WERI-Rb-1 (cell line): ENCODE measurements at regions not wholly inside any gene's neighbourhood (a gene's known extent, or its start where the extent isn't known, plus 50 kb on each side); places are given as distances from the start of the nearest gene placed in this dataset.

Source experiments
- DNase-seq: peaks from one replicate; pipeline ENCODE4 v3.0.0-alpha.2; 2020
- H3K27ac ChIP-seq: fragments of 250-450 bp; sonication (Bioruptor Pico); 2 replicates; pipeline ENCODE4 v1.5.1; 2020; ENCODE audit warnings: mild to moderate bottlenecking, moderate library complexity
- H3K27me3 ChIP-seq: fragments of 250-450 bp; sonication (Bioruptor Pico); 2 replicates; pipeline ENCODE4 v1.5.1; 2021; ENCODE audit warnings: mild to moderate bottlenecking, low read depth, moderate library complexity; ENCODE audit not compliant: insufficient read depth, severe bottlenecking
- H3K36me3 ChIP-seq: fragments of 250-450 bp; sonication (Bioruptor Pico); 2 replicates; pipeline ENCODE4 v1.5.1; 2020; ENCODE audit warnings: mild to moderate bottlenecking, moderate library complexity
- H3K4me3 ChIP-seq: 2 replicates; pipeline ENCODE4 v1.5.1; 2011; ENCODE audit warnings: low read depth, mild to moderate bottlenecking, control low read depth, low read length
- H3K9me3 ChIP-seq: fragments of 250-450 bp; sonication (Bioruptor Pico); 2 replicates; pipeline ENCODE4 v1.5.1; 2021; ENCODE audit warnings: mild to moderate bottlenecking, moderate library complexity; ENCODE audit not compliant: severe bottlenecking
- TF ChIP-seq, protein P1 (sequence below): IDR thresholded peaks from 2 replicates; pipeline ENCODE4 v1.5.1; 2011; ENCODE audit warnings: low read depth, mild to moderate bottlenecking, control low read depth, inconsistent platforms, low read length

GRCh38 chrX:139186991-139187390, 343.5 kb upstream of the F9 start:
- DNase-seq = no peak
- peaks cover 27% of the 10 kb centered on the region for H3K27me3 ChIP-seq
- TF ChIP-seq, protein P1, sequence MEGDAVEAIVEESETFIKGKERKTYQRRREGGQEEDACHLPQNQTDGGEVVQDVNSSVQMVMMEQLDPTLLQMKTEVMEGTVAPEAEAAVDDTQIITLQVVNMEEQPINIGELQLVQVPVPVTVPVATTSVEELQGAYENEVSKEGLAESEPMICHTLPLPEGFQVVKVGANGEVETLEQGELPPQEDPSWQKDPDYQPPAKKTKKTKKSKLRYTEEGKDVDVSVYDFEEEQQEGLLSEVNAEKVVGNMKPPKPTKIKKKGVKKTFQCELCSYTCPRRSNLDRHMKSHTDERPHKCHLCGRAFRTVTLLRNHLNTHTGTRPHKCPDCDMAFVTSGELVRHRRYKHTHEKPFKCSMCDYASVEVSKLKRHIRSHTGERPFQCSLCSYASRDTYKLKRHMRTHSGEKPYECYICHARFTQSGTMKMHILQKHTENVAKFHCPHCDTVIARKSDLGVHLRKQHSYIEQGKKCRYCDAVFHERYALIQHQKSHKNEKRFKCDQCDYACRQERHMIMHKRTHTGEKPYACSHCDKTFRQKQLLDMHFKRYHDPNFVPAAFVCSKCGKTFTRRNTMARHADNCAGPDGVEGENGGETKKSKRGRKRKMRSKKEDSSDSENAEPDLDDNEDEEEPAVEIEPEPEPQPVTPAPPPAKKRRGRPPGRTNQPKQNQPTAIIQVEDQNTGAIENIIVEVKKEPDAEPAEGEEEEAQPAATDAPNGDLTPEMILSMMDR = no peak
- H3K9me3 ChIP-seq = no peaks in the 10 kb centered on the region
- no peaks in the 10 kb centered on the region for H3K36me3 ChIP-seq
- no peak overlapping the region for H3K27ac ChIP-seq
- no peak overlapping the region for H3K4me3 ChIP-seq

- no peak for DNase-seq
- Histone ChIP-seq H3K27me3 (peaks cover 18% of the 10 kb centered on the region), H3K9me3 (no peaks in the 10 kb centered on the region), H3K36me3 (no peaks in the 10 kb centered on the region), H3K27ac (no peak overlapping the region), H3K4me3 (no peak overlapping the region)
- TF ChIP-seq, protein P1 = no peak
These were observed 350.9 kb upstream of the F9 start for GRCh38 chrX:139179592-139179991.

- no peaks in the 10 kb centered on the region for H3K36me3 ChIP-seq
- H3K4me3 ChIP-seq = no peak overlapping the region
- no peaks in the 10 kb centered on the region for H3K9me3 ChIP-seq
- H3K27me3 ChIP-seq = peaks cover 18% of the 10 kb centered on the region
- DNase-seq = no peak
- TF ChIP-seq, protein P1 = no peak
- H3K27ac ChIP-seq = no peak overlapping the region
These were observed 351.6 kb upstream of the F9 start for GRCh38 chrX:139178980-139179379.

- H3K9me3 ChIP-seq = no peaks in the 10 kb centered on the region
- no peak overlapping the region for H3K4me3 ChIP-seq
- no peak overlapping the region for H3K27ac ChIP-seq
- no peaks in the 10 kb centered on the region for H3K36me3 ChIP-seq
- H3K27me3 ChIP-seq = peaks cover 5% of the 10 kb centered on the region
- no peak for DNase-seq
- TF ChIP-seq, protein P1 = no peak
These were observed 357.8 kb upstream of the F9 start for GRCh38 chrX:139172731-139173130.

- no peaks in the 10 kb centered on the region for H3K36me3 ChIP-seq
- H3K9me3 ChIP-seq = no peaks in the 10 kb centered on the region
- no peak overlapping the region for H3K4me3 ChIP-seq
- peaks cover 5% of the 10 kb centered on the region for H3K27me3 ChIP-seq
- DNase-seq = no peak
- TF ChIP-seq, protein P1 = no peak
- no peak overlapping the region for H3K27ac ChIP-seq
These were observed 359.9 kb upstream of the F9 start for GRCh38 chrX:139170526-139171173.

DNA sequence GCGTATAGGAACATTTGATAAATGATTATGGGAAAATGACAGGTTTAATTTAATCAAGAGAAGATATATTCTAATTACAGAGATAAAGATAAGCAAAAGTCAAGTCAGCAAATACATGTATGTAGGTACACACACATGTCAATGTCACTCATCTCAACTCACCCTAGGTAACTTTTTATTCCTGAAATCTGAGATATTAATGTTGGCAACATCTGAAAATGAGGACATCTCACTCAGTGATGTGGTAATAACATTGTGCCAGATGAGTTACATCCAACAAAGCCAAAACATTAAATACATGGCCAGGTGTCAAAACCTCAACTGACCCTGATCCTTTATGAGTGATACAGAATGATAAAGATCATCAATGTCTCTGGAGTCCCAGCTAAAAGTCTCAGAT, 363.3 kb upstream of the F9 start:
- H3K4me3 ChIP-seq = no peak overlapping the region
- no peak for DNase-seq
- no peaks in the 10 kb centered on the region for H3K36me3 ChIP-seq
- H3K9me3 ChIP-seq = no peaks in the 10 kb centered on the region
- H3K27ac ChIP-seq = no peak overlapping the region
- H3K27me3 ChIP-seq = peaks cover 5% of the 10 kb centered on the region
- TF ChIP-seq, protein P1 = no peak
